Gastroesophageal sphincter (tissue), 4 donors: ENCODE measurements at regions not wholly inside any gene's neighbourhood (a gene's known extent, or its start where the extent isn't known, plus 50 kb on each side); places are given as distances from the start of the nearest gene placed in this dataset.

Source experiments
- ATAC-seq: fragments of 150-250 bp; one replicate; pipeline ENCODE4 v1.9.1; 2016; ENCODE audit warnings: mild to moderate bottlenecking, moderate library complexity
- H3K27ac ChIP-seq, 4 donors: fragments of 200-600 bp; sonication (generic) in 3 of 4; 1 replicate in 3 of 4; 2 replicates in 1 of 4; pipeline ENCODE4 v1.5.1; 2016 to 2019
- H3K27me3 ChIP-seq: fragments of 200-600 bp; sonication (generic); one replicate; pipeline ENCODE4 v1.5.1; 2019
- H3K36me3 ChIP-seq, 2 donors: fragments of 200-600 bp; sonication (generic); one replicate each; pipeline ENCODE4 v1.5.1; 2019; ENCODE audit warnings: control low read depth in 1 of 2
- H3K4me1 ChIP-seq, 3 donors: fragments of 200-600 bp; sonication (generic); 1 replicate in 2 of 3; 2 replicates in 1 of 3; pipeline ENCODE4 v1.5.1; 2016 to 2019; ENCODE audit warnings: control low read depth in 2 of 3
- H3K4me3 ChIP-seq, 2 donors: fragments of 200-600 bp; sonication (generic); one replicate each; pipeline ENCODE4 v1.5.1; 2019; ENCODE audit warnings: mild to moderate bottlenecking in 1 of 2, moderate library complexity in 1 of 2
- H3K9me3 ChIP-seq, 3 donors: fragments of 200-600 bp; sonication (generic); one replicate each; pipeline ENCODE4 v1.5.1; 2017 to 2019; ENCODE audit warnings: control low read depth in 2 of 3
- CTCF ChIP-seq, 4 experiments: fragments of 200-600 bp in 2 of 4; fragments of 450-650 bp in 2 of 4; sonication (generic) in 1 of 4; IDR thresholded peaks; one replicate each; pipeline ENCODE4 v1.5.1; 2017 to 2019; ENCODE audit warnings: antibody characterized with exemption in 4 of 4, mild to moderate bottlenecking in 2 of 4, moderate library complexity in 2 of 4
- EP300 ChIP-seq: sonication (generic); formaldehyde crosslinking; IDR thresholded peaks from one replicate; pipeline ENCODE4 v1.6.1; 2017; ENCODE audit warnings: antibody characterized with exemption, mild to moderate bottlenecking
- POLR2A ChIP-seq, 2 donors: fragments of 450-650 bp; IDR thresholded peaks; one replicate each; pipeline ENCODE4 v1.6.1; 2017; ENCODE audit warnings: antibody characterized with exemption in 2 of 2, mild to moderate bottlenecking in 2 of 2, moderate library complexity in 1 of 2
- POLR2AphosphoS5 ChIP-seq: sonication (generic); formaldehyde crosslinking; IDR thresholded peaks from one replicate; pipeline ENCODE4 v1.6.1; 2017; ENCODE audit warnings: antibody characterized with exemption
- WGBS, 2 donors: methylation state at CpG; one replicate each; pipeline ENCODE4 v1.1.5; 2018; ENCODE audit warnings: low coverage in 1 of 2; 5-methylcytosine and 5-hydroxymethylcytosine counted together

- no peaks in the 10 kb centered on the region for H3K36me3 ChIP-seq
- ATAC-seq: no peak
- WGBS, 2 donors: 72 to 89% methylated on average over 1 to 2 of the region's 2 CpGs
- H3K9me3 ChIP-seq: peaks cover 0 to 21% (median 0%) of the 10 kb centered on the region in 3 donors
- no peak for TF ChIP-seq POLR2AphosphoS5
- TF ChIP-seq POLR2A (IDR thresholded peaks at IDR 0.05): no peak
- TF ChIP-seq EP300: no peak
- no peak for TF ChIP-seq CTCF (IDR thresholded peaks at IDR 0.05)
- no peaks in the 10 kb centered on the region for H3K27me3 ChIP-seq
- H3K4me1 ChIP-seq: no peaks in the 10 kb centered on the region
- H3K4me3 ChIP-seq: no peak overlapping the region
- no peak overlapping the region for H3K27ac ChIP-seq
Observed at GRCh38 chr16:6146356-6146755, 1048.8 kb upstream of the EEF2KMT start.

- Histone ChIP-seq H3K27me3 (no peaks in the 10 kb centered on the region), H3K4me1 (no peaks in the 10 kb centered on the region), H3K4me3 (no peak overlapping the region), H3K27ac (no peak overlapping the region), H3K9me3 (peaks cover 0 to 21% (median 0%) of the 10 kb centered on the region in 3 donors), H3K36me3 (no peaks in the 10 kb centered on the region)
- no peak for ATAC-seq
- 79 to 93% methylated on average over 2 to 4 of the region's 4 CpGs for WGBS, 2 donors
- no peak for TF ChIP-seq POLR2AphosphoS5
- TF ChIP-seq POLR2A (IDR thresholded peaks at IDR 0.05): no peak
- no peak for TF ChIP-seq EP300
- TF ChIP-seq CTCF (IDR thresholded peaks at IDR 0.05): no peak
Observed at GRCh38 chr16:6144463-6144862, 1046.9 kb upstream of the EEF2KMT start.

GRCh38 chr16:6143020-6143419 is 1045.4 kb upstream of the EEF2KMT start:
- WGBS, 2 donors: 0 to 23% methylated on average over 1 of the region's 1 CpG
- Histone ChIP-seq H3K27me3 (no peaks in the 10 kb centered on the region), H3K9me3 (peaks cover 0 to 16% (median 0%) of the 10 kb centered on the region in 3 donors), H3K36me3 (no peaks in the 10 kb centered on the region), H3K4me3 (no peak overlapping the region), H3K27ac (no peak overlapping the region), H3K4me1 (no peaks in the 10 kb centered on the region)
- TF ChIP-seq EP300: no peak
- TF ChIP-seq CTCF (IDR thresholded peaks at IDR 0.05): no peak
- TF ChIP-seq POLR2AphosphoS5: no peak
- TF ChIP-seq POLR2A (IDR thresholded peaks at IDR 0.05): no peak
- ATAC-seq: no peak

GRCh38 chr16:6133009-6133557 is 1035.5 kb upstream of the EEF2KMT start:
- ATAC-seq: no peak
- H3K27ac ChIP-seq: no peak overlapping the region
- no peaks in the 10 kb centered on the region for H3K36me3 ChIP-seq
- no peaks in the 10 kb centered on the region for H3K27me3 ChIP-seq
- no peaks in the 10 kb centered on the region for H3K9me3 ChIP-seq
- H3K4me3 ChIP-seq: no peak overlapping the region
- no peaks in the 10 kb centered on the region for H3K4me1 ChIP-seq
- no peak for TF ChIP-seq EP300
- no peak for TF ChIP-seq POLR2AphosphoS5
- TF ChIP-seq POLR2A (IDR thresholded peaks at IDR 0.05): no peak
- no peak for TF ChIP-seq CTCF (IDR thresholded peaks at IDR 0.05)
- WGBS, 2 donors: 57 to 76% methylated on average over 6 of the region's 6 CpGs

GRCh38 chr16:6132121-6132520 is 1034.5 kb upstream of the EEF2KMT start:
- no peaks in the 10 kb centered on the region for H3K4me1 ChIP-seq
- no peak overlapping the region for H3K27ac ChIP-seq
- no peak for ATAC-seq
- no peaks in the 10 kb centered on the region for H3K36me3 ChIP-seq
- WGBS, 2 donors: 79 to 84% methylated on average over 5 to 6 of the region's 6 CpGs
- no peak overlapping the region for H3K4me3 ChIP-seq
- no peaks in the 10 kb centered on the region for H3K9me3 ChIP-seq
- TF ChIP-seq CTCF (IDR thresholded peaks at IDR 0.05): no peak
- TF ChIP-seq POLR2AphosphoS5: no peak
- no peaks in the 10 kb centered on the region for H3K27me3 ChIP-seq
